SHP77 (cell line): ENCODE measurements at regions not wholly inside any gene's neighbourhood (a gene's known extent, or its start where the extent isn't known, plus 50 kb on each side); places are given as distances from the start of the nearest gene placed in this dataset.
"Not testable (repeated sequence)": the region's sequence is repeated elsewhere in the genome, so short reads cannot be mapped to it uniquely, and the experiment has no call there.

Source experiments
- DNase-seq, 2 experiments: peaks; one replicate each; lab custom pipeline; 2025; lab: John Stamatoyannopoulos, UW

GRCh38 chr11:23236826-23237555 lies 376.7 kb upstream of the CCDC179 start:
- DNase-seq = no peak

GRCh38 chr11:23252426-23252825 lies 392.2 kb upstream of the CCDC179 start:
- DNase-seq = no peak

GRCh38 chr11:23257088-23257487 lies 396.8 kb upstream of the CCDC179 start:
- DNase-seq = no peak

GRCh38 chr11:23257556-23257955 lies 397.3 kb upstream of the CCDC179 start:
- no peak for DNase-seq

GRCh38 chr11:23263466-23263865 lies 403.2 kb upstream of the CCDC179 start:
- no peak for DNase-seq

GRCh38 chr11:23272095-23272494 lies 411.8 kb upstream of the CCDC179 start:
- DNase-seq = no peak

- DNase-seq = no peak
Measured at GRCh38 chr11:23278121-23278520, 417.8 kb upstream of the CCDC179 start.

- no peak for DNase-seq
Measured at GRCh38 chr11:23280088-23280487, 419.8 kb upstream of the CCDC179 start.

GRCh38 chr11:23283666-23284065 lies 423.4 kb upstream of the CCDC179 start:
- DNase-seq = no peak

- no peak for DNase-seq
Measured at GRCh38 chr11:23284631-23285030, 424.4 kb upstream of the CCDC179 start.

GRCh38 chr11:23288003-23288783 lies 427.9 kb upstream of the CCDC179 start:
- no peak for DNase-seq

GRCh38 chr11:23295241-23295640 lies 435.0 kb upstream of the CCDC179 start:
- no peak for DNase-seq

GRCh38 chr11:23308041-23308440 lies 447.8 kb upstream of the CCDC179 start:
- DNase-seq = no peak

GRCh38 chr11:23310276-23310675 lies 450.0 kb upstream of the CCDC179 start:
- no peak for DNase-seq

GRCh38 chr11:23311986-23312940 lies 452.0 kb upstream of the CCDC179 start:
- DNase-seq = no peak

GRCh38 chr11:23313001-23313400 lies 452.7 kb upstream of the CCDC179 start:
- DNase-seq = no peak

- no peak for DNase-seq
Measured at GRCh38 chr11:23314162-23314561, 453.9 kb upstream of the CCDC179 start.

- DNase-seq = no peak
Measured at GRCh38 chr11:23315286-23315685, 455.0 kb upstream of the CCDC179 start.

- DNase-seq = no peak
Measured at GRCh38 chr11:23317816-23318215, 457.5 kb upstream of the CCDC179 start.

- no peak for DNase-seq
Measured at GRCh38 chr11:23318670-23319069, 458.4 kb upstream of the CCDC179 start.

- DNase-seq = no peak
Measured at GRCh38 chr11:23320131-23320530, 459.9 kb upstream of the CCDC179 start.

GRCh38 chr11:23335586-23335985 lies 475.3 kb upstream of the CCDC179 start:
- DNase-seq = not testable (repeated sequence)
